ENCODE measurements at regions not wholly inside any gene's neighbourhood (a gene's known extent, or its start where the extent isn't known, plus 50 kb on each side); places are given as distances from the start of the nearest gene placed in this dataset.

DNA sequence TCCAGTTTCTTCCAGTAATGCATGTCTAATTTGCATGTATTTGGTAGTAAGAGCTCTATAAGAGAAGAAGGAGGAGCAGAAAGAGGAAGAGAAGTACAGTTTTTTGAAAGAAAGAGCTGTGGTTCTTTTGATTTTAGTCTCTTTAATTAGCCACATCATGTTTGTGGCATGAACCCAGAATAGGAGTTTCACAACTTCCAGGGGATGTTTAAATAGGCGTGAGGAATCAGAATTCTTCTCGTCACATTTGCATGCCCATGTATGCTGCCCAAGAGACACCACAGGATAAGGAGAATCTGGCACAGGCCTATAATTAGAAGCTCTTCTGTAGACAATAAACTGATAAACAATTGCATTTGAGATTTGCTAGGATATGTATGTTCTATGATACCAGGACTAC is 78.7 kb downstream of the GAS1 start:
- H3F3A ChIP-seq (ENCODE audit: insufficient read depth, low read length): no peaks in the 10 kb centered on the region
- no peaks in the 10 kb centered on the region for H3K9me2 ChIP-seq (ENCODE audit: low read depth, low read length)
- H3K9me3 ChIP-seq (ENCODE audit: low read length): no peaks in the 10 kb centered on the region
- TF ChIP-seq, protein P1, sequence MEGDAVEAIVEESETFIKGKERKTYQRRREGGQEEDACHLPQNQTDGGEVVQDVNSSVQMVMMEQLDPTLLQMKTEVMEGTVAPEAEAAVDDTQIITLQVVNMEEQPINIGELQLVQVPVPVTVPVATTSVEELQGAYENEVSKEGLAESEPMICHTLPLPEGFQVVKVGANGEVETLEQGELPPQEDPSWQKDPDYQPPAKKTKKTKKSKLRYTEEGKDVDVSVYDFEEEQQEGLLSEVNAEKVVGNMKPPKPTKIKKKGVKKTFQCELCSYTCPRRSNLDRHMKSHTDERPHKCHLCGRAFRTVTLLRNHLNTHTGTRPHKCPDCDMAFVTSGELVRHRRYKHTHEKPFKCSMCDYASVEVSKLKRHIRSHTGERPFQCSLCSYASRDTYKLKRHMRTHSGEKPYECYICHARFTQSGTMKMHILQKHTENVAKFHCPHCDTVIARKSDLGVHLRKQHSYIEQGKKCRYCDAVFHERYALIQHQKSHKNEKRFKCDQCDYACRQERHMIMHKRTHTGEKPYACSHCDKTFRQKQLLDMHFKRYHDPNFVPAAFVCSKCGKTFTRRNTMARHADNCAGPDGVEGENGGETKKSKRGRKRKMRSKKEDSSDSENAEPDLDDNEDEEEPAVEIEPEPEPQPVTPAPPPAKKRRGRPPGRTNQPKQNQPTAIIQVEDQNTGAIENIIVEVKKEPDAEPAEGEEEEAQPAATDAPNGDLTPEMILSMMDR (IDR thresholded peaks at IDR 0.05; ENCODE audit: low read length): no peak
- no peak for TF ChIP-seq EZH2 (IDR thresholded peaks at IDR 0.05; ENCODE audit: borderline replicate concordance, low read length)
- no peak overlapping the region for H3K27ac ChIP-seq (ENCODE audit: low read depth, low read length, poor library complexity, severe bottlenecking)
- no peak overlapping the region for H3K9ac ChIP-seq (ENCODE audit: low read length)
- no peaks in the 10 kb centered on the region for H4K20me1 ChIP-seq (ENCODE audit: insufficient read depth, low read length)
- no peak overlapping the region for H3K4me3 ChIP-seq (ENCODE audit: low read depth, low read length, poor library complexity, severe bottlenecking)
- no peaks in the 10 kb centered on the region for H3K27me3 ChIP-seq (ENCODE audit: insufficient read depth, low read length)
- no peak overlapping the region for H3K4me2 ChIP-seq (ENCODE audit: low read length)
- no peak overlapping the region for H2AFZ ChIP-seq (ENCODE audit: low read length)
- no peaks in the 10 kb centered on the region for H3K36me3 ChIP-seq (ENCODE audit: insufficient read depth, low read length)
- no peaks in the 10 kb centered on the region for H3K4me1 ChIP-seq (ENCODE audit: insufficient read depth, low read length, severe bottlenecking)
- H3K79me2 ChIP-seq (ENCODE audit: insufficient read depth, low read length): no peaks in the 10 kb centered on the region

DNA sequence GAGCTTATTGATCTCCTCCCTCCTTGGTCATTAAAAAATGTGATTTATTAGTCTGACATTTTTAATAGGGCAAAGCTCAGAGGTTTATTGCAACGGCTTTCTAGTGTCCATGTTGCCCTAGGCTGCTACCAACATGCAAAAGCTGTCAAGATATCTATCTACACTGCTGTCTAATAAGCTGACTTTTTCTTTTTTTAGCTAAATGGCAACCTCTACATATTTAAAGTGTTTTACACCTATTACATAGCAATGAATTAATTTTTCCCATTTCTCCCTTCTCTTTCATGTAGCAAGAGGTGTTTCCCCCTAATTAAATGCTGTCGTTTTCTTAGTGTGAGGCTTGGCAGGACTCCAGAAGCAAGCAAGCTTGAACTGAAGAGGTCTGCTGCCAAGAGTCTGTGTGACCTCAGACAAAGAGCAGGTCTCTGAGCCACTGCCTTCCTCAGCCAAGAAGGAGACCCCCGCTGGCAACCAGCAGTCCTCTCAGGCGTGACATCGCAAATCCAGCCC is 79.4 kb downstream of the GAS1 start:
- no peak overlapping the region for H3K9ac ChIP-seq (ENCODE audit: low read length)
- no peak overlapping the region for H2AFZ ChIP-seq (ENCODE audit: low read length)
- TF ChIP-seq, protein P1 (IDR thresholded peaks at IDR 0.05; ENCODE audit: low read length): no peak
- TF ChIP-seq EZH2 (IDR thresholded peaks at IDR 0.05; ENCODE audit: borderline replicate concordance, low read length): no peak
- no peaks in the 10 kb centered on the region for H3K36me3 ChIP-seq (ENCODE audit: insufficient read depth, low read length)
- no peaks in the 10 kb centered on the region for H3F3A ChIP-seq (ENCODE audit: insufficient read depth, low read length)
- no peaks in the 10 kb centered on the region for H3K9me2 ChIP-seq (ENCODE audit: low read depth, low read length)
- no peak overlapping the region for H3K4me2 ChIP-seq (ENCODE audit: low read length)
- H4K20me1 ChIP-seq (ENCODE audit: insufficient read depth, low read length): no peaks in the 10 kb centered on the region
- no peaks in the 10 kb centered on the region for H3K4me1 ChIP-seq (ENCODE audit: insufficient read depth, low read length, severe bottlenecking)
- H3K27ac ChIP-seq (ENCODE audit: low read depth, low read length, poor library complexity, severe bottlenecking): no peak overlapping the region
- H3K79me2 ChIP-seq (ENCODE audit: insufficient read depth, low read length): no peaks in the 10 kb centered on the region
- H3K9me3 ChIP-seq (ENCODE audit: low read length): no peaks in the 10 kb centered on the region
- no peak overlapping the region for H3K4me3 ChIP-seq (ENCODE audit: low read depth, low read length, poor library complexity, severe bottlenecking)
- H3K27me3 ChIP-seq (ENCODE audit: insufficient read depth, low read length): no peaks in the 10 kb centered on the region

DNA sequence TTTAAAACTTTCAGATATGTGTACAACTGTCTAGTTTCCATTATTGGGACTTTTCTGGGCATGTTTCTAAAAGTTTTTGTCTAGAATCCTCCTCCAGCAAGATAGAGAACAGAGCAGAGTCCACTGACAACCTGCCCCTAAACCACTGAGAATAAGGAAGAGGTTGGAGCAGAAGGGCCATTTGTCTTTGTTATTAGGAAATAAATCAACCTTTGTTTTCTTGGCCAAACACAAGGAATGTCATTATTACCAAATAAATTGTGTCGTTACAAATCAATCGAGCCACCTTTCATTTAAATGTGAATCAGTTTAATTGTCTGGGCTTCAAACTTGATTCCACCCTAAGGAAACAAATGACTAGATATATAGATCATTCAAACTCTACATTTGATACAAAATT is 81.4 kb downstream of the GAS1 start:
- Histone ChIP-seq H3K27ac (ENCODE audit: low read depth, low read length, poor library complexity, severe bottlenecking) (no peak overlapping the region), H2AFZ (ENCODE audit: low read length) (no peak overlapping the region), H3K9me3 (ENCODE audit: low read length) (no peaks in the 10 kb centered on the region), H3K9me2 (ENCODE audit: low read depth, low read length) (no peaks in the 10 kb centered on the region), H3F3A (ENCODE audit: insufficient read depth, low read length) (no peaks in the 10 kb centered on the region), H3K36me3 (ENCODE audit: insufficient read depth, low read length) (no peaks in the 10 kb centered on the region), H3K79me2 (ENCODE audit: insufficient read depth, low read length) (no peaks in the 10 kb centered on the region), H3K27me3 (ENCODE audit: insufficient read depth, low read length) (no peaks in the 10 kb centered on the region), H3K4me1 (ENCODE audit: insufficient read depth, low read length, severe bottlenecking) (no peaks in the 10 kb centered on the region), H3K4me2 (ENCODE audit: low read length) (no peak overlapping the region), H3K4me3 (ENCODE audit: low read depth, low read length, poor library complexity, severe bottlenecking) (no peak overlapping the region), H3K9ac (ENCODE audit: low read length) (no peak overlapping the region), H4K20me1 (ENCODE audit: insufficient read depth, low read length) (no peaks in the 10 kb centered on the region)
- TF ChIP-seq, protein P1 (IDR thresholded peaks at IDR 0.05; ENCODE audit: low read length): no peak
- TF ChIP-seq EZH2 (IDR thresholded peaks at IDR 0.05; ENCODE audit: borderline replicate concordance, low read length): no peak

Data from OCI-LY1 (cell line).